Loucy (cell line): ENCODE measurements at regions not wholly inside any gene's neighbourhood (a gene's known extent, or its start where the extent isn't known, plus 50 kb on each side); places are given as distances from the start of the nearest gene placed in this dataset.

Experiments used
- H2AFZ ChIP-seq: fragments of 200-600 bp; sonication (generic); 2 replicates; pipeline ENCODE4 v1.6.0; 2016; ENCODE audit warnings: antibody characterized with exemption, mild to moderate bottlenecking, low read length, moderate library complexity
- H3F3A ChIP-seq: fragments of 200-600 bp; 2 replicates; pipeline ENCODE4 v1.6.0; 2016; ENCODE audit warnings: antibody characterized with exemption, low read depth, mild to moderate bottlenecking
- H3K27me3 ChIP-seq: fragments of 200-600 bp; sonication (generic); 2 replicates; pipeline ENCODE4 v1.6.1; 2014; ENCODE audit warnings: low read length, mild to moderate bottlenecking; ENCODE audit not compliant: insufficient read depth, poor library complexity, severe bottlenecking
- H3K36me3 ChIP-seq: fragments of 200-600 bp; sonication (generic); 2 replicates; pipeline ENCODE4 v1.6.1; 2016; ENCODE audit warnings: low read length; ENCODE audit not compliant: insufficient read depth
- H3K4me1 ChIP-seq: fragments of 200-600 bp; sonication (generic); 2 replicates; pipeline ENCODE4 v1.5.1; 2014; ENCODE audit warnings: low read length, mild to moderate bottlenecking; ENCODE audit not compliant: insufficient read depth, poor library complexity, severe bottlenecking
- H3K4me2 ChIP-seq: fragments of 200-600 bp; sonication (generic); 2 replicates; pipeline ENCODE4 v1.6.0; 2014; ENCODE audit warnings: antibody characterized with exemption, low read length, low read depth, mild to moderate bottlenecking; ENCODE audit not compliant: poor library complexity, severe bottlenecking
- H3K4me3 ChIP-seq: fragments of 200-600 bp; sonication (generic); 2 replicates; pipeline ENCODE4 v1.5.1; 2014; ENCODE audit warnings: low read length, mild to moderate bottlenecking, mixed read lengths; ENCODE audit not compliant: poor library complexity, severe bottlenecking
- H3K79me2 ChIP-seq: fragments of 200-600 bp; sonication (generic); 2 replicates; pipeline ENCODE4 v1.6.1; 2014; ENCODE audit warnings: low read length; ENCODE audit not compliant: insufficient read depth
- H3K9ac ChIP-seq: fragments of 200-600 bp; sonication (generic); 2 replicates; pipeline ENCODE4 v1.6.0; 2014; ENCODE audit warnings: mild to moderate bottlenecking, low read depth, low read length, moderate library complexity; ENCODE audit not compliant: poor library complexity, severe bottlenecking
- H3K9me2 ChIP-seq: fragments of 200-600 bp; sonication (generic); replicated peaks from 2 replicates; pipeline ENCODE4 v1.6.1; 2016; ENCODE audit warnings: low read depth, low read length, mixed read lengths
- H3K9me3 ChIP-seq: fragments of 200-600 bp; sonication (generic); 2 replicates; pipeline ENCODE4 v1.6.1; 2014; ENCODE audit warnings: mild to moderate bottlenecking, antibody characterized with exemption, low read length, low read depth; ENCODE audit not compliant: insufficient read depth
- H4K20me1 ChIP-seq: fragments of 200-600 bp; sonication (generic); 2 replicates; pipeline ENCODE4 v1.6.0; 2014; ENCODE audit warnings: antibody characterized with exemption, low read length, mild to moderate bottlenecking; ENCODE audit not compliant: insufficient read depth, poor library complexity, severe bottlenecking
- CTCF ChIP-seq: fragments of 200-600 bp; sonication (generic); conservative IDR thresholded peaks from 2 replicates; pipeline ENCODE4 v1.5.1; 2014; ENCODE audit warnings: mild to moderate bottlenecking, antibody characterized with exemption, low read length
- EZH2phosphoT487 ChIP-seq: fragments of 200-600 bp; IDR thresholded peaks from 2 replicates; pipeline ENCODE4 v1.6.1; 2018; ENCODE audit warnings: antibody characterized with exemption, mild to moderate bottlenecking, moderate library complexity, borderline replicate concordance

- Histone ChIP-seq H2AFZ (no peak overlapping the region), H3K4me1 (no peaks in the 10 kb centered on the region), H3K27me3 (no peaks in the 10 kb centered on the region), H3F3A (no peaks in the 10 kb centered on the region), H3K9me3 (no peaks in the 10 kb centered on the region), H3K9ac (no peak overlapping the region), H3K36me3 (no peaks in the 10 kb centered on the region), H3K79me2 (no peaks in the 10 kb centered on the region), H3K4me2 (no peak overlapping the region), H3K4me3 (no peak overlapping the region), H4K20me1 (no peaks in the 10 kb centered on the region), H3K9me2 (no peaks in the 10 kb centered on the region)
- TF ChIP-seq EZH2phosphoT487, result no peak
- TF ChIP-seq CTCF, result no peak
Observed at GRCh38 chr15:89405494-89405893, 70.9 kb upstream of the POLG start.

GRCh38 chr15:89404023-89404422, 69.4 kb upstream of the POLG start:
- Histone ChIP-seq H3K36me3 (no peaks in the 10 kb centered on the region), H3K9ac (no peak overlapping the region), H3K4me3 (no peak overlapping the region), H3K9me2 (no peaks in the 10 kb centered on the region), H2AFZ (no peak overlapping the region), H3K27me3 (no peaks in the 10 kb centered on the region), H3K4me1 (no peaks in the 10 kb centered on the region), H3K4me2 (no peak overlapping the region), H3F3A (no peaks in the 10 kb centered on the region), H3K79me2 (no peaks in the 10 kb centered on the region), H3K9me3 (no peaks in the 10 kb centered on the region), H4K20me1 (no peaks in the 10 kb centered on the region)
- TF ChIP-seq CTCF (no peak), EZH2phosphoT487 (no peak)

GRCh38 chr15:89402518-89402805, 67.8 kb upstream of the POLG start:
- no peaks in the 10 kb centered on the region for H3K4me1 ChIP-seq
- H3K36me3 ChIP-seq, result no peaks in the 10 kb centered on the region
- H3K9me3 ChIP-seq, result no peaks in the 10 kb centered on the region
- H3F3A ChIP-seq, result no peaks in the 10 kb centered on the region
- H3K9me2 ChIP-seq, result no peaks in the 10 kb centered on the region
- H4K20me1 ChIP-seq, result no peaks in the 10 kb centered on the region
- H3K9ac ChIP-seq, result no peak overlapping the region
- no peaks in the 10 kb centered on the region for H3K27me3 ChIP-seq
- no peaks in the 10 kb centered on the region for H3K79me2 ChIP-seq
- H3K4me3 ChIP-seq, result no peak overlapping the region
- no peak for TF ChIP-seq CTCF
- no peak for TF ChIP-seq EZH2phosphoT487
- no peak overlapping the region for H3K4me2 ChIP-seq
- H2AFZ ChIP-seq, result no peak overlapping the region
